Thyroid gland (tissue), 4 donors: ENCODE measurements at regions not wholly inside any gene's neighbourhood (a gene's known extent, or its start where the extent isn't known, plus 50 kb on each side); places are given as distances from the start of the nearest gene placed in this dataset.

Experiments
- POLR2A ChIP-seq, 2 donors: fragments of 450-650 bp; IDR thresholded peaks; one replicate each; pipeline ENCODE4 v1.6.1; 2017; ENCODE audit warnings: antibody characterized with exemption in 2 of 2, mild to moderate bottlenecking in 2 of 2, moderate library complexity in 1 of 2
- TF ChIP-seq, protein P1 (sequence below), 6 experiments: fragments of 200-600 bp in 3 of 6; fragments of 450-650 bp in 3 of 6; sonication (generic) in 3 of 6; IDR thresholded peaks; one replicate each; pipeline ENCODE4 v1.5.1; 2016 to 2019; ENCODE audit warnings: antibody characterized with exemption in 6 of 6, mild to moderate bottlenecking in 2 of 6, inconsistent platforms in 1 of 6, moderate library complexity in 1 of 6

- TF ChIP-seq, protein P1, sequence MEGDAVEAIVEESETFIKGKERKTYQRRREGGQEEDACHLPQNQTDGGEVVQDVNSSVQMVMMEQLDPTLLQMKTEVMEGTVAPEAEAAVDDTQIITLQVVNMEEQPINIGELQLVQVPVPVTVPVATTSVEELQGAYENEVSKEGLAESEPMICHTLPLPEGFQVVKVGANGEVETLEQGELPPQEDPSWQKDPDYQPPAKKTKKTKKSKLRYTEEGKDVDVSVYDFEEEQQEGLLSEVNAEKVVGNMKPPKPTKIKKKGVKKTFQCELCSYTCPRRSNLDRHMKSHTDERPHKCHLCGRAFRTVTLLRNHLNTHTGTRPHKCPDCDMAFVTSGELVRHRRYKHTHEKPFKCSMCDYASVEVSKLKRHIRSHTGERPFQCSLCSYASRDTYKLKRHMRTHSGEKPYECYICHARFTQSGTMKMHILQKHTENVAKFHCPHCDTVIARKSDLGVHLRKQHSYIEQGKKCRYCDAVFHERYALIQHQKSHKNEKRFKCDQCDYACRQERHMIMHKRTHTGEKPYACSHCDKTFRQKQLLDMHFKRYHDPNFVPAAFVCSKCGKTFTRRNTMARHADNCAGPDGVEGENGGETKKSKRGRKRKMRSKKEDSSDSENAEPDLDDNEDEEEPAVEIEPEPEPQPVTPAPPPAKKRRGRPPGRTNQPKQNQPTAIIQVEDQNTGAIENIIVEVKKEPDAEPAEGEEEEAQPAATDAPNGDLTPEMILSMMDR (IDR thresholded peaks at IDR 0.05): no peak
- TF ChIP-seq POLR2A (IDR thresholded peaks at IDR 0.05): no peak
Measured at GRCh38 chr2:22787745-22788144, 597.2 kb upstream of the KLHL29 start.
